GM04504 (cell line): ENCODE measurements at regions not wholly inside any gene's neighbourhood (a gene's known extent, or its start where the extent isn't known, plus 50 kb on each side); places are given as distances from the start of the nearest gene placed in this dataset.
A peak's percentile ranks its signal among the peaks of the same experiment; 100 is the strongest.

Experiments
- DNase-seq: peaks from one replicate; pipeline ENCODE4 v3.0.0-alpha.2; 2012; ENCODE audit warnings: low read depth

DNA sequence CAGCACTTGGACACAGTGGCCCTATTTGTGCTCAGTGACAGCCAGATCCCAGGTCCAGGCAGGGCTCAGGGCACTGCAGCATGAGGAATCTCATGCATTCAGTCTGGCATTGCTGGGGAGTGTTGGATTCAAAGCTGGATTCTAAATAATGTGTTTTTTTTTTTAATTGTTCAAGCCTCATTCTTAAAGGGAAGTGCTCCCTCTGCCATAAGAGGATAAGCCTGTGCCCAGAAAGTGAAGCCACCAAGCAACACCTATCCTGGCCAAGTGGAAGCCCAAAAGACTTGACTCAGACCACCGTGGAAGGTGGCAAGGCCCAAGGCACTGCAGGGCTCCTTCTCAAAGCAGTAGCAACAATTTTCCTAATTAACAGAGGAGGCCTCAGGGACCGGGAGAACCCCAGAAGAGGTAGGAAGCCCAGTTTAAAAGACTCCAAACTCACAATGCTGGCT is 135.6 kb downstream of the ACTL7B start:
- DNase-seq, result no peak

DNA sequence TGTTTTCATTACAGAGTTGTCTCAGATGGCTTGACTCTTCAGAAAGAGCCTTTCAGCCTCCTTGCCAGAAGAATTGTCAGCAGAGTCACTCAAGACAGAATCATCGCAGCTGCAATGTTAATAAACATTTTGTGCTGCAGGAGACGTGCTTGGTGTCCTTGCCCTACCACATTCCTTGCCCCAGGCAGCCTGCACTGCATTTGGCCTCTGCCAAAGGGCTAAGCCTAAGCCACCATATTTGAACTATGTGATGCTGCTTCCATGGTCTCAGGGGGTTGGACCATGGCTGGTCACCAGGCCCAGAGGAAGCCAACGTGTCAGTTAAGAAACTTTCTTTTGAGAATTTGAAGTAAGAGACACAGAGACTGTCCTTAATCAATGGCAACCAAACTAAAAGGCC is 145.4 kb downstream of the ACTL7B start:
- DNase-seq, result no peak

DNA sequence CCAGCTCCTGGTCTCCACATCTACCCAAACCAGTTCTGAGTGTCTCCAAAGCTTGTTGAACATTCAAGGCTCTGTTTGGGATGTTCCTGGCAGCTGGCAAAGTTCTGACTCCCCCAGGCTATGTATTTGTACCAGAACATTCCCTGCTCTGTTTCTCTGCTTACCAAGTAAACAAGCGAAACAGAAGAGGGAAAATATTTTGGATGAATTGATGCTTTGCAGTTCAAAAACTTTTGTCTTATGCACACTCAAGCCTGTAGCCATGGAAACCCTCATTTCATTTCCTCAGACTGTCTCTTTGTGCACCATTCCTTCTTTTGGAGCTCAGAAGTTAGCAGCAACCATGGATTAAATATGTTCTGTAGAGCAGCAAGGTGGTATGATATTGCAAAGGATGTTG is 145.8 kb downstream of the ACTL7B start:
- no peak for DNase-seq

DNA sequence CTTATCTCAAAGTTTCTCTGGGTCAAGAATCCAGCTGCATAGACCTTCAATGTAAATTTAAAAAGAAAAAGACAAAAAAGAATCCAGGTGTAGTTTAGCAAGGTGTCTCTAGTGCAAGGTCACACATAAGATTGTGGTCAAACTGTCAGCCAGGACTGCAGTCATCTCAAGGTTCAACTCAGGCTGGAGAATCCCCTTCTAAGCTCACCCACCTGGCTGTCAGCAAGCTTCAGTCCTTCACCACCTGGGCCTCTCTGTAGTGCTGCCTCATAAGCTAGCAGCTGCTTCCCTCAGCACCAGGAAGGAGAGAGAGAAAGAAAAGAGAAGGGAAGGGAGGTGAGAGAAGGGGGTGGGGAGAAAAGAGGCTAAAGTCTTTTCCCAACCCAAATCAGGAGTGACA is 146.7 kb downstream of the ACTL7B start:
- no peak for DNase-seq

DNA sequence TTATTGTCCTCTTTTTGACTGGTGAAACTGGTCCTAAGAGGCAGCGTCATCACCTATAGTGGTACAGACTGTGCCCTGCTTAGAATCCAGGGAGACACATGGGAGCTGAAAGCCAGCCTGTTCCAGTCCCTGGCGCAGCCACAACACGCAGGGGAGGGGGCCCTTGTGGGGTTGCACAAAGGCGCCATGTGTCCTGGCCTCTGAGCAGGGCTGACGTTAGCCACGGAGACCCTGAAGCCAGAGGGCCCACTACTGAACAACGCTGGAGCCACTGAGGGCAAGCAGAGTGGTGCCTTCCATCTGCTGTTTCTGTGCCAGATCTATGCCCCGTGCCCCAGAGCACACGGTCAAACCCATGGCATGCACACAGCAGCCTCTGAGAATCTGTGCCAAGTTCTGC is 147.3 kb downstream of the ACTL7B start:
- DNase-seq, result no peak

DNA sequence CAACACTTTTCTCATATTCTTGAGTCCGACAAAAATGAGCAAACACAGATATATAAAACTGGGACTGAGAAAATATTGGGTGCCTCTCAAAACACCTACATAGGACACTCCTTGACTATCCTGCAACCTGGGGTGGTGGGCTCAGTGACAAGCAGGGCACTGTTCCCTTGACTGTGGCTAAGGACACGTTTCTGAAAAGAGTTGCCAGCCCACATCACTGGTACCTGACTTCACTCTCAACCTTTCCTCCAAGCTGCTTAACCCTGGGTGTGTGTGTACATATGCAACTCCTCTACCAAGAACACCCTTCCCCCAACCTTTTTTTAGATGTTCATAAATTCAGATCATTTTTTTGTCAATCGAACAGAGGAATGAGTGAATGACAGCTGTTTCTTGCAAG is 148.7 kb downstream of the ACTL7B start:
- DNase-seq, result no peak

DNA sequence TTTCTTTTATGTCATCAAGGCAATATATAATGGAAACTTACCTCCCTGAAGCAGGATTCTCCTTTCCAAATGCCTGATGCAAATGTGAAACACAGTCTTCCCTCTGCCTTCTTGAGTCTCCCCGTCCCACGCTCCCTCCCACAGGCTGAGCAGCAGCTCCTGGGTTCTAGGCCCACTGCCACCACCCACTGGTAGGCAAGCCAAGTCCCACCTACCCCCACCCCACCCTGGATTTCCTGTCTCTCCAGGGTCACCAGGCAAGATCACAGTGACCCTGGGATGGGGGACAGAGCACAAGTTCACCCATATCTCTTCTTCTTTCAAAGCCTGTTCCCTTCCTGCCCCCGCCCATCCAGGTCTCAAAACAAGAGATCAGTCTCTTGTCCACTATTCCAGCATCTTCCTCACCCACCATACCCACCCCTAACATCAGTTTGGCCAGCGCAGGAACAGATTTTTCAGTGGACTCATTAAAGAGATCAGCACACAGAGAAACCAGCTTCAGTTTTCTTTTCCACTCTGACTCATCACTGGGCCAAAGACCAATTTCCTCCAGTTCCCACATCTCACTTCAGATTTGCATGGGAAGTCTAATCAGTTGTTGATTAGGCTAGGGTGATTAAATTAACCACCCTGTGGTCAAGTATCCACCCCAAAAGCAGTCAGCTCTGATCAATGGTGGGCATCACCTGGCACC is 151.5 kb downstream of the ACTL7B start:
- DNase-seq, result no peak

DNA sequence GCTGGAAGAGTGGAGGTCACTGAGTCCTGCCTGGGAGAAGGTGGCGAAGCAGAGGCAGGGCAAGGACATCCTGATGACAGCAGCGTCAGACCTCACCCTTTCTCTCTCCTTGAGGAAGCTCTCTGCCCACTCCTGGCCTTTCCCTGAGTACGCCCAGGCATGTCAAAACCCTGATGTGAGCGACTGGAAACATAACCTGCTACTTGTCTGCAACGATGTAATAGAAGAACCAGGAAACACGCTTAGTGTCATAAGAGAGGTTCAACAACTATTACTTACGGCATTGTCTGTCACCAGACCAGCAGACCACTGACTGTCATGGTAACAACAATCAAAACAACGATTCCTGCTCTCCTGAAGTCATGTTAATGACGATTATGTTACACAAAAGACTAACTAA is 152.4 kb downstream of the ACTL7B start:
- no peak for DNase-seq

DNA sequence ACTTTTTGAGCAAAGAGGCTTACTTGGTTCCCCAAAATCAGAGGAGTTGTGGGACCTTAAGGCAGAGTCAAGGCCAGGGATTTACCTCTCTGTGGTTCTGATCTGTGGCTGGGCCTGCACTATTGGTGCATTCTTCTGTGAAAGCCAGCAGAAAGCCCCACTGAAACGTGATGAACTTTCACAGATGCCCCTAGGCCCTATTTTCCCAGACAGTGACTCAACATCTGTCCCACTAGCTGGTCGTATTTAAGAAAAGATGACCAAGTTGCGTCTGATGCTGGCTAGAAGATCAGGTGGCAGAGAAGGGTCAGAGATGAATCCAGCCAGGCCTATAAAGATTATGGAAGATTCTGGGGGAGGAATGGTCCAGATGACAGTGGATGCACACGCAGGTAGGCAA is 153.1 kb downstream of the ACTL7B start:
- no peak for DNase-seq

DNA sequence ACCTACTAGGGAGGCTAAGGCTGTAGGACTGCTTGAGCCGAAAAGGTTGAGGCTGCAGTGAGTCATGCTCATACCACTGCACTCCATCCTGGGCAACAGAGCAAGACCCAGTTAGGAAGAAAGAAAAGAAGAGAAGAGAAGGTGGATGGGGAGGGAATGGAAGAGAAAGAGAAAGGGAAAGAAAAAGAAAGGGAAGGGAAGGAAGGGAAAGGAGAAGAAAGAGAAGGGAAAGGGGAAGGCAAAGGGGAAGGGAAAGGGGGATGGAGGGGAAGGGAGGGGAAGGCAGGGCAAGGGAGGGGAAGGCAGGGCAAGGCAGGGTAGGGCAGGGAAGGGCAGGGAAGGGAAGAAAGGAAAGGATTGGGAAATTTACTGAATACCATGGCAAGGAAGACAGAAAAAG is 157.0 kb downstream of the ACTL7B start:
- DNase-seq, result no peak

DNA sequence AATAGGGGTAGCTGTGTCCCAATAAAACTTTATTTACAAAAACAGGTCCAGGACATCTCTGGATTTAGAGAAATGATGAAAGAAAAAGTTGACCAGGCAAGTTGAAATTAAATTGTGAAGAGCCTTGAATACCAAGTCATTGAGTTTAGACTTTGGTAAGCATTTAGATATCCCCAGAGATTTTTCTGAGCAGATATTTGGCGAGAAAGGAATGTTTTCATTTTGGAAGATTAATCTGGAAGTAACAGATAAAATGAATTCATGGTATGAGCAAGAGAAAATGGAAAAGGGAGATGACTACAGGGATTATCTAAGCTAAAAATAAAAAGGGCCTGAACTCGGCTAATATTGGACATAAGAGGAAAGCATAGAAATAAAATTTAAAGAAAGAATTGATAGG is 157.6 kb downstream of the ACTL7B start:
- DNase-seq, result no peak

DNA sequence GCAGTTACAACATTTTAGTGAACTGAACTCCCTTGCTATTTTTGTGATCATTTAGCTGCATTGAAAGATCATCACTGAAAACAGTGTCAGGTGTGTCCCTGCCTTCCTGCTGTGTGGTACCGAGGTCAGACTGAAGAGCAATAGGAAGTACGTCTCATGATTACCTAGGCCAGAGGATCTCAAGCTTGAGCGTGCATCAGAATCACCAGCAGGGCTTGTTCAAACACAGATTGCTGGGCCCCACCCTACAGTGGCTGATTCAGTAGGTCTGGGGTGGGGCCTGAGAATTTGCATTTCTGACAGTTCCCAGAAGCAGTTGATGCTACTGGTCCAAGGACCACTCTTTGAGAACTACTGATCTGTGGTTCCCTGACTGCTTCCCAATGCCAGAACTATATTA is 159.6 kb downstream of the ACTL7B start:
- no peak for DNase-seq

DNA sequence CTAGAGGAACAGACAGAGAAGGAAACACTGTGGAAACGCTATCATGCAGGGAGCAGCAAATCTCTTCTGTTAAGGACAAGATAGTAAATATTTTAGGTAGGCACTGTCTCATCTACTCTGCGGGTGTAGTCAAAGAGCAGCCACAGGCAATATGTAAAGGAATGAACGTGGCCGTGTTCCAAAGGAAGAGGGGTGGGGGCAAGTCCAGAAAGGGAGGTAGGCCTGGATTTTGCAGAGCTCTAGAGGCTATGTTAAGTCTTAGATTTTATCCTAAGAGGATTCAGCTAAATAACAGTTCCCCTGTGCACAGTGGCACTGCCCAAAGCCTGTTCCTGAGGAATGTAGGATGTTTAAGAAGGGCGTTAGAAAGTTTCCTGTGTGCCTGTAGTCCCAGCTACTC is 161.6 kb downstream of the ACTL7B start:
- no peak for DNase-seq

DNA sequence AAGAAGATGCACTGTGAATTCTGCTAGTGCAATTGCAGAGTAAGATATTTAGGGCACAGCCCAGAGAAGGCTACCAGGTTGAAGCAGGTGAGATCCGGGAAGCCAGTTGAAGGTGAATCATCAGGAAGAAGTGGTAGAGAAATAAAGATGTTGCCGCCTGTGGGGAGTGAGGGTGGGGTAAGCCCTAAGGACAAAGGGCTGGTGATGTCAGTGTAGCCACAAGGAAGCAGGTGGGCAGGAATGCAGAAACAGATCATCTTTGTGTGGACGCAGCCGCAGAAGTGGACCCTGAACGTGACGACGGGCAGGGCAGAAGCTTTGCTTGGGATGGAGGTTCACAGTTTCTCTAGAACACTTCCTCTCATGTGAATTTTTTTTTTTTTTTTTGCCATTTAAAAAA is 164.2 kb downstream of the ACTL7B start:
- DNase-seq, result no peak

DNA sequence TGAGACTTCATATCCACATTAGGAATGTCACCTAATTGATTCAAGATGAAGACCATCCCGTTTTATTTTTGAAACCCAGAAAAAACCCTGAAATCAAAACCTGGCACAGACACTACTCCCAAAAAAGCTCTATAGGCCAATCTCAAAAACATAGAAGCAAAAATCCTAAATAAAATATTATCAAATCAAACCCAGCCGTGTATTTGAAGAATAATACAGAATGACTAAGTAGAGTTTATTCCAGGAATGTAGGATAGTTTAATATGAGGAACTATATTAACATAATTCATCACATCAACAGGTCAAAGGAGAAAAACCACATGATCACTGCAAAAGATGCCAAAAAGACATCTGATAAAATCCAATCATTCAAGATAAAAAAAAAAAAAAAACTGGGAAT is 167.1 kb downstream of the ACTL7B start:
- DNase-seq, result no peak

DNA sequence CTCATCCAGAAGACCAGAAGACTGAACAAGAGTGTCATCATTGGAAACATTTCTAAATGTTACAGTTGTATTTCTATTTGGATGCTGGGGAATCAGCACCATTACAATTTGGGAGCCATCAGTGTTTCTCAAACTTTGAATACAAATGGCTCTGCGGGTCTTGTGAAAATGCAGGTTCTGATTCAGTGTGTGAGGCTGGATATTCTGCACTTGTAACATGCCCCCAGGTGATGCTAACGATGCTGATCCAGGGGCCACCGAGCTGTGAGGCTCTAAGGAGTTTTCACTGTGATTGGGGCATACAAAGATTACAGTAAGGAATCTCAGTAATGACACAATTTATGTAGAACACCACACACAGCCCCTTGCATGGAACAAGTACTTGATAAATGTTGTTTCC is 167.7 kb downstream of the ACTL7B start:
- no peak for DNase-seq

DNA sequence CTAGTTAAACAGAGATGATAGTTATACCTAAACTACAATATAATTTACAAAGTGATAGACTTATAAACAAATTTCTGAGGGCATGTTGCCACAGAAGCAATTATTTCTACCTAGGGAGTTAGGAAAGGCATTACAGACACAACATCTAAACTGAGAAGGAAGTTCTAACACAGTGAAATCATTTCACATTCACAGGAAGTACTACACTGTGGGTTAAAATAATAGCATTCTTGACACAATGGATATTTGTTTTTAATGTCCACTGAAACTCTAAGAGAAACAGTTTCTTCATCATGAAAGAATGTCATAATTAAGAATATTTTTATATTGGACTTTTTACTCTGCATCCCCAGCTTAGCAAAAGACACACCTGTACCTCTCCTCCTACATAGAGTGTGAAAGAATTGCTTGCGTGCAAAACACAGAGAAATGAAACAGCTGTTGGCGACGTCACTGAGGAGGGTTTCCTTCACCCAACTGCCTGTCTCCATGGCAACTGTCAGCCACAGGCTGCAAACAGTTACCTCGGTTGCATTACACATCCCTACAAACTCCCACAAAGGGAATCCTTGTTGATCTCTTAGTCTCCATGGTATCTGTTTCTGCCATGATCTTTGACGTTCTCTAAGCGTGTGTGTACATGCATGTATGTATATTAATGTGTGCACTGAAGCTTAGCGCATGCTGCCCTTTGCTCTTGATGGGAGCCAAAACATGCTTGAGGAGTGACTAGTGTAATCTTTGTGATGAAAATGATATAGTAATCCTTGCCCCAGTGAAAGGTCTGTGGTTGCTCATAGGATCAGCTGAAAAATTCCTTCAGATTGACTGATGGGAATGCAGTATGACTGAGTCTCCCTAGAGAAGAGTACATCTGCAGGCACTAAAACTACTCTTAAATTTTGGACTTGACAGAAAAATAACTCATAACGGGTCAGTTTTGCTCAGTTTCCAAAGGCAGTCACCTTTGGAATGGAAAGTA is 168.5 kb downstream of the ACTL7B start:
- DNase-seq, result peak; percentile 84

DNA sequence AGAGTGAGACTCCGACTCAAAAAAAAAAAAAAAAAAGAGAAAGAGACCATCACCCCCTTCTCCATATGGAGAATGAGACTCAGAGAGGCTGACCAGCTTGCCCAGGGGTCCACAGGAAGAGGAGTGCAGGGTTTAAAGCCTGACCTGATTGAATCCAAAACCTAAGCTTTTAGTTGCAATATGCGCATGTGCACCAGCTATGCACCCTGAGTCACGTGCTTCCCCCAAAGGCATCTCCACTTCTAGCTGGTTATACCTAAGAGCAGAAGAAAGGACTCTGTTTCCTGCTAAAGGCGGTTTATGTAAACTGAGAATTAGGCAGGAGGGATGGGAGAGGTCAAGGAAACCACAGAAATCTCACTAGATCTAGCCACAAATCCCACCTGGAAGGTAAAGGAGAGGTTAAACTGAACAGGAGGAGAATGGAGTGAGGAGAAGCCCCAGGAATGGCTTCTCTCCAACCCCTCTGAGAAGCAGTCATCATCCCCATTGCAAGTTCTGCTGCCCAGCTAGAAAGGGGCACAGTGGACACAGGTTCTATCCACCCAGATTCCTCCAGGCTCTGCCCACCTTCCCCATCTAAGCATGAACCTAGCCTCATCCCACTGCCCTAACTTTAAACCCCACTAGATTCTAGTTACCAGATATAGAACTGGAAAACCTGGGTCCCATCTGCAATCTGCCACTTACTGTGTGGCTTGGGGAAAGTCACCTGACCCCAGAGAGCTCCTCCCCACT is 171.3 kb downstream of the ACTL7B start:
- no peak for DNase-seq

DNA sequence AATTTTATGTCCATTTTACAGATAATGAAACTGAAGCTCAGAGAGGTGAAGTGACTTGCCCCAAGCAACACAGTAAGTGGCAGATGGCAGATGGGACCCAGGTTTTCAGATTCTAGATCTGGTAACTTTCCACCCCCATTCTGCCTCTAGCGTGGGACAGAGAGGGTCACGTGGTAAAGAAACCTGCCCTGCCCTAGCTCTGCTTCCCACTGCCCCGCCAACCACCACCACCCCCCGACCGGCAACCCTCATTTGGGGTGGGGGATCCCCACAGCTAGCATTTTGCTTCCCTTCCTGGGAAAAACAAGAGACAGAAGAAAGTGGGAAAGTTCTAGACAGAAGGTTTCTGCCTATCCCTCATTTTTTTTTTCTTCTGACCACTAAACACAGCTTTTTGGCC is 172.5 kb downstream of the ACTL7B start:
- no peak for DNase-seq

DNA sequence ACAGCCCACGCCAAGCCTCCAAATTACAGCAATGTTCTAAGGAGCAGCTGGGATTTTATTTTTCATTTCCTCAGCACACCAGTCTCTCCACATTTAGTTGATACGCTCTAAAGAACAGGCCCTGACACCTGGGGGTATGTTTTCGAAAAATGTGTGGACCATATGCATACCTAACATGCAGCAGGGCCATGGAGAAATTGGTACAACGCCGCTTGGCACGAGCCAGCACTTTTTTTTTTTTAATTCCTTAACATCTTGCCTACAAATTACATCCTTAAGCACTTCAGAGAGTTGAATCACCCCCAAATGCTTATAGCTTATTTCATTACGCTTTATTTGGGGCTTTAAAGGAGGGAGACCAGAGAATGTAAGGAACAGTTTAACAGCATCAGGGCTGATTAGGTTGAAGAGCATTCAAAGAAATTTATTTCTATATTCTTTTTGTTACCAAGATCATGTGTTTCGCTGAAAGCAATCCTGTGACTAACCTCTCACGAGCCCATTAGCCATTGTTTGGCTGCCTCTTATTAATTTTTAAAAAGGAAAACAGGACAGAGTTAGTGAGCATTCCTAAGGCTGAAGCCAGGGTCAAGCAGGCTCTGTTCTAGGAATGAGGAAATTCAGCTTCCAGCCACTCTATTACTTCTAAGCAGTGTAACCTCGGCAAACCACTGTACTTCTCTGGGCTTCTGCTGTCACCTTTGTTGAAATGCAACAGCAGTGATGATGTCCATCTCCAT is 173.8 kb downstream of the ACTL7B start:
- no peak for DNase-seq

DNA sequence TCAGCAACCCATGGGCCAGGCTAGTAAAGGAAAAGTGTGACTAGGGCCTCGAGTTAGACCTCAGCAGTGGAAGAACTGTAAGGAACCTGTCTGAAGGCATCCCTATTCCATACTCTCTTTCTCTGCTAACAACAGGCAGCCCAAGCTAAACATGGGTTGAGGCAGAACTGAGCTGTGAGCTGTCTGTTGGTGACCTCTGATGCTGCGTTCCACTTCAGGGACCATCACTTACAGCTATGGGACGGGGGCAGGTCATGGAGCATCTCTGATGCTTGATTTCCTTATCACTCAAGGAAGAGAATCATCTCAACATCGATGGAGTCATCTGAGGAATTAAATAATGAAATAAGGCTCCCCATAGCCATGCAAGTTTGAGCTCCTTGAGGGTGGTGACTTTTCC is 174.8 kb downstream of the ACTL7B start:
- DNase-seq, result no peak

DNA sequence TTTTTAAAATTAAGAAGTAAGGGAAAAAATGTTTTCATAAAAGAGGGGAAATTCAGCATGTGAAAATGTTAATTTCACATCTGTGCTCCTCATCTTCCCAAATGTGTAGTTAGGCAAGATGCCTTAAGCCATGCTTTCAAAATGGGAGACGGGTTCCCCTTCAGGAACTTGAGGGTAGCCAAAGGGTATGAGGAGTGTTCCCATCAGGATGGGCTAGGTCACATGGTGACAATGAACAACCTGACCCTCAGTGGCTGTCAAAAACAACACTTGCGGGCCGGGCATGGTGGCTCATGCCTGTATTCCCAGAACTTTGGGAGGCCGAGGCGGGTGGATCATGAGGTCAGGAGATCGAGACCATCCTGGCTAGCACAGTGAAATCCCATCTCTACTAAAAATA is 178.0 kb downstream of the ACTL7B start:
- DNase-seq, result no peak
